Cerebellar cortex (tissue), 1 donor: ENCODE measurements at regions not wholly inside any gene's neighbourhood (a gene's known extent, or its start where the extent isn't known, plus 50 kb on each side); places are given as distances from the start of the nearest gene placed in this dataset.
"Not testable (repeated sequence)": the region's sequence is repeated elsewhere in the genome, so short reads cannot be mapped to it uniquely, and the experiment has no call there.

Experiments used
- DNase-seq: peaks from one replicate; pipeline ENCODE4 v3.0.0-alpha.2; 2015; ENCODE audit warnings: low spot score

DNA sequence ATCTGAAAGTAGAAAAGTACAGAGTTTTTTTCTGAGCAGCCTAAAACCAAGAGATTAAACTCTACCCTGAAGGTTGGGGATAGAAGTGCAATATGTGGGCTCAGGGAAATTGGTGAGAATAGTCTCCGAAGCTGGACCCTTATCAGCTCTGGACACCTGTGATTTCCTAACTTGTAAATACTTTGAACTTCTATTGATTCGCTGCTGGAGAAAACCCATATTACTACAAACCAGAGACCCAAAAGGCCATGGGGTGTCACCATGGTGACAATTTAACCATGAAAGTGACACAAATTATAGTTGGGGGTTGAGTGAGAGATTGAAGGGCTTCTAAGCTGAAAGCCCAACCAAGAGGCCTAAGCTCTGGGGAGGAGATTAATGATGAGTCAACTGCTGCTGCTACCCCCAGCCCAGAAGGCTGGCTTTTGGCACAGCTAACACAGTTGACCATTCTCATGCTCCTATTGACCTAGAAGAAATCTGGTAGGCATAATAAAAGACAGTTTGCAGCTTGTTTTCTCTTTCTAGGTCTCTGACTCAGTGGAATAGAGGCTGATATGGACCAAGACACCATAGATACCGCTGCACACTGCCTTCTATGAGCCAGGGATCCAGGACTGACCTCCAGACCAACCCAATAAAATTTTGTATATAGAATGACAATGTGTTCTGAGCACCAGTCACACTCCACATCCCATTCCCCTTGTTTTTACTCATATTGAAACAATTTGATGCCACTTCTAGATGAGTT, 131.9 kb upstream of the FNDC3A start:
- DNase-seq: no peak

DNA sequence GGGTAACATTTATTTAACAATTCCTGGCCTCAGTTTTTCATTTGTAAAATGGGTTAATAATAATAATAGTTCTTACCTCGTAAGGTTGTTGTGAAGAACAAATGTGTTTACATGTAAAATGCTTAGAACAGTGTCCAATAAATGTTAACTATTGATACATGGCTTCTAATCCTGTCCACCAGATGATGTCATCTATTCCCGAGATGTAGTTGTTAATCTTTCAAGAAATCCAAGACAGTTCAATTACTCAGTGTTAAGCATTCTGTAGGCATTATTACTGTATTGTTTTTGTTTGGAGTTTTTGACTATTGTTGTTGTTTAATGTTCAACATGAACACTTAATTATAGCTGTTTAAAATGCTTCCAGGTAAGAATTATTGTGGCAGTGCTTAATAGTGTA, 131.0 kb upstream of the FNDC3A start:
- no peak for DNase-seq

DNA sequence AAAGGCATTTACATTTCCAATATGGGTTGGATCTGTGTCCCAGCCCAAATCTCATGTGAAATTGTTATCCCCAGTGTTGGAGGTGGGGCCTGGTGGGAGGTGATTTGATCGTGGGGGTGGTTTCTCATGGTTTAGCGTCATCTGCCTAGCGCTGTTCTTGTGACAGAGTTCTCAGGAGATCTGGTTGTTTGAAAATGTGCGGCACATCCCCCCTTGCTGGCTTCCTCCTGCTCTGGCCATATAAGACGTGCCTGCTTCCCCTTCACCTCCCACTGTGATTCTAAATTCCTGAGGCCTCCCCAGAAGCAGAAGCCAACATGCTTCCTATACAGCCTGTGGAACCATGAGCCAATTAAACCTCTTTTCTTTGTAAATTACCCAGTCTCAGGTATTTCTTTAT, 126.2 kb upstream of the FNDC3A start:
- no peak for DNase-seq

DNA sequence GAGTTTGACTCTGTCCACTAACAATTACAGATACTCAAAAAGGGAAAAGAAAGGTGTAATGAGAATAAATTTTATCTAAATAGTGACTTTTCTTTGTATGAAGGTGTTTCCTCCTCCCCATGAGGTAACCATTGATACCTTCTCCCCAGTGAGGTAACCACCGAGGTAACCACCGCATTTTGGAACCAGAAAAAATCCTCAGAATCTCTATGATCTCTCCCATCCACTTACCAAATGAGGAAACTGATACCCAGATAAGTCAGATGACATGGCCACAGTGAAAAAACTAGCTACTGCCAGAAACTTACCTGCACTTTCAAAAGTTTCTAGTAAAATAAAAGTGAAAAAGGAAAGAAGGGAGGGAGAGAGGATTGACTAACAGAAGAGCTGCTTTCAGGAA, 124.0 kb upstream of the FNDC3A start:
- no peak for DNase-seq

DNA sequence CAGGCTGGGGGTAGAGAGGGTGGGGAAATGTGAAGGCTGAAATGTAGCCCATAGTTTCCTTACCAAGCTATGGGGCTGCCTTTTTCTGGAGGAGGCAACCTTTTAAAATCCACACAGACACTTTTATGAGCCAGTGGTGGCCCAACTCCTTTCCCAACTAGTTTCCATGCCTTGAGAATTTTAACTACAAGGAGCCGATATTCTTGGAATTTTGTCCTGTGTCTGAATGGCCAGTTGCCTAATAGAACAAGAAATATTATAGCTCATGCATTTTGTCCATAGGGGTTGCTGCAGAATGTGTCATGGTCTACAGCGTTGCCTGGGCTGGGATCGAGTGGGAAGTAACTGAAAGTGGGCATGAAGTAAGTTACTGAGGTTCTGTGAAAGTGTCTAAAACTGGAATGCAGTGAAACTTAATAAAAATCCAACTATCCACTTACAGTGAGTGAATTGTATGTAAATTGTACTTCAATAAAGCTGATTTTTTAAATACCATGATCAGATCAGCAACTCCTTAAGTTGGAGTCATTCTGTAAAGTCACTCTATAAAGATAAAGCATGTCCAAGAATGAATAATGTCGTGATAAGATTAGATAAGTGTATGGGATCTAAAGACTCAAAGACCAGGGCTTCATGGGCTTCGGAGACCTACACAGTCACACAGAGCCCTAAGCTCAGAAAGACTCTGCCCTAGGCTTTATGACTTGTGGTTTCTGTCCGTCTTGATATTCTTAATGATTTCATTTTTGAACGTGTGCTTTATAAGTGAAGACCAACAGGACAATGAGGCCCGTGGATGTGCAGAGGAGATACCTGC, 122.6 kb upstream of the FNDC3A start:
- no peak for DNase-seq

DNA sequence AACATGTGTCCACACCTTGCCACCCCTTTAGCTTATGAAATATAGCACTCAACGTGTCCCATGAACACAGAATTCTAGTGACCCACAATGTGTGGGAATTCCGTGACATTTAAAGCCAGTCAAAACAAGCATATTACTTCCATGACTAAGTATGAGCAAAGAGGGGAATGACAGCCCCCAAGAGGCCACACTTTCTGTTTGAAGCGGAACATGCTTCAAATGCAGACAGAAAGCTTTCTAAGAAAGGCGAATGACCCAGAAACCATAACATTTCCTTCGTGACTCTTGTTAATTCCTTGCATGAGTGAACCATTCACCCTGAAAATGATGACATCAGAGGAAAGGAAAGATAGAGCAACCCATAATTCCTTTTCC, 122.0 kb upstream of the FNDC3A start:
- DNase-seq: no peak

DNA sequence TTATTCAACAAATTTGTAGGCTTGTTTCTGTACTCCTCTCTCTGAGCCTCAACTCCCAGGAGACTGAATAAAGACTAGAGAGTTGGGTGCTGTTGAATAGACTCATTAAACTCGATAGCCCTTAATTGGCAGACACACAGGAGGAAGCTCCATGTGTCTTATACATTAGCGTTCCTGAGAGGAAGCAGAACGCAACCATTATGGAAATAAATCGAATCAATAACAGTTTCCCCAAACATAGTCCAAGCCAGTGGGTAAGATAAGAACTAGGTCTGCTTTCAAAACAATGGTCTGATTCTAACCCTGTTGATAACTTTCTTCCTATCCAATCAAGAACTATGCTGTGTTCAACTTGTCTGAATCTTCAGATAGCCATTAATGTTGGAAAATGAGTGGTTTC, 118.1 kb upstream of the FNDC3A start:
- no peak for DNase-seq

DNA sequence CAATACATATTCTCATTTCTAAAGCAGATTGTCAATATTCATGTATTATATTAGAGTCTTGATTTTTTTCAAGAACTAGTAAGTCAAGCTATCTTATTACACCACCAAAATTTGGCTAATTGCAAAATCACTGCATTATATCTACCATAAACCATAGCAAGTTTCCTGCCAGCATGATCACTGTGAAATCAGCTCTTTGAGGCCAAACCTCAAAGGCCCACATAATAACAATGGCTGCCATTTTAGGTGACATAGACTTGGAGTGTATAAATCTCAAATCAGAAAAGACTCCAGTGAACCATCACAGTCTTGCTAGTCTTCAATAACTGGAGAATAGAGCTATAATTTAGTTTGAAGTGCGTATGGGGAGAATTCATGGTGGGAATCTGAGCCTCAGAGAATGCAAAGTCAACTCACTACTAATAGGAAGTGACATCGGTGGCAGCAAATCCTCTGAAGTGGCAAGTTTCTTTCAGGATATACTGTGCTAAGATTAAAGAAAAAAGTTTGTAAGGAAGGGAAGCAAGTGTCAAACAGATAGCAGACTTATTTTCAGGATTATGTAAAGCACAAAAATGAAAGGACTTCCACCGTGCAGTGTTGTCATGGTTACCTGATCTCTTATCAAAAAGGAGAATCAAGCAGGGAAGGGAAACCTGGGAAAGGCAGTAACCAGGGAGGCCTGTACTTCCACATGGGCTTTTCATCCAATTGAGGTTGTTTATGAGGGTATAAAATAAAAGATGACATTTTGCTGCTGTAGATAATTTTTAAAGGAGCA, 117.4 kb upstream of the FNDC3A start:
- DNase-seq: peak; percentile 4

DNA sequence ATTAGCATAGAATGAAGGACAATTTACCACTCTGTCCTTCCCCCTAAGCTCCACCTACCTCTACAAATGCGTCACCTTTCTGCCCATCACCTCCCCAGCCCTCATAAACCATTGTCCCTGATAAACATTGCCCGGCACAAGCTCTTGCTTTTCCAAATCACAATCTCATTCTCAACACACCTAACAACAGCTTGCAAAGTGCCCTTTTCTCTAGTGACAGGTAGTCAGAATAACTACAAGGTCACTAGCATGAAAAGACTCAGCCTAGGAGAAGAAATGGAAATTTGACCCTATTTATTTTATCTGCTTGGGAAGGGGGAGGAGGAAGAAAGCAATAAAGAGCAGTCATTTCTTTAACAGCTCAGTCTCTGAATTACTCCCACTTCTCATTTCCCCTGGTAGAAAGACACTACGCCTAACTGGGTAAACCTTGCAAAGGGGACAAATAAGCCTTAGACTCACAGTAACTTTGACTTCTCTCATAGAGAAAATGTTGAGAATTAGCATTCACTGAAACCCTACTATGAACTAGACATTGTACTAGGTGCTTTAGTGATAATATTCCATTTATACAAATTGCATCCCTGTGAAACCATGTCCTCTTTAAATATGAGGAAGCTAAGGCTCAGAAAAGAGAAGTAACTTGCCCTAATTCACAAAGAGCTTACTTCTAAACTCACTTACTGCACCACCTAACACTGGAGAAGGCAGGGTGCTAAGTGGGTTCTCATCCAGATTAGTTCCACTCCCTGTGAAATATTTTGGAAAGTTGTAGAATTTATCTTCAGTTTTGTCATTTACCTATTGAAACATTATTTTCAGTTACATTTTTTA, 116.2 kb upstream of the FNDC3A start:
- DNase-seq: no peak

DNA sequence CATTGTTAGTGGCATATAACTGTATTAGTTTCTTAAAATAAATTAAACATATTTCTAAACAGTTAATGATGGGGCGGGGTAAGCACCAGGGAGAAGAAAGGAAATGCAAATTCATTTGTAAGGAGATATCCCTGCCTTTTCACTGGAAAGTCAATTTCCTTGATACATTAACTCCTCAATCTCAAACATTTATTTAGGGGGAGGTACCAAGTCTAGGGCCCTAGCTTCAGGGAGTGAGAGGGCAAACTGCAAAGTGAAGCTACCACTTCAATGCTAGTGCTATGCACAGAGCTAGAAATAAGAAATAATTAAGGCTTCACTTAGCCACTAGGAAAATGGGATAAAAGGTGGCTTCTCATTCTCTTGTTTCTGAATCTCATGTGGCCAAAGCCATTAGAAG, 115.3 kb upstream of the FNDC3A start:
- no peak for DNase-seq

DNA sequence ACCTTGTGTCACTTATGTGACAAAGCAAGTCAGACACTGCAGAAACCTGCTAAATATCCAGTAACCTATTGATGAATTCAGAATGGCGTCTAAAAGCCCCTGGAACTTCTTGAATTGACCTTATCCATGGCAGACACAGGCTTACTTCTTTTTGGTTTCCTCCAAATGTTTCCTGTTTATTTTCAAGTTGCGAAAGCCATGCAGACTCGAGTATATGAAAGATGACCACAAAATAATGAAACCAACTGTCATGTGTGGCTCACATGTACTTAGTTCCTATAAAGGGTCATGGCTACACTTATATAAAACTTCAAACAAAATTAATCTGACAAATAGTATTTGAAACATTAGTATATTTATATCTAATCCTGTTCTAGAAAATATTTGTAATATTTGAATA, 113.1 kb upstream of the FNDC3A start:
- no peak for DNase-seq

DNA sequence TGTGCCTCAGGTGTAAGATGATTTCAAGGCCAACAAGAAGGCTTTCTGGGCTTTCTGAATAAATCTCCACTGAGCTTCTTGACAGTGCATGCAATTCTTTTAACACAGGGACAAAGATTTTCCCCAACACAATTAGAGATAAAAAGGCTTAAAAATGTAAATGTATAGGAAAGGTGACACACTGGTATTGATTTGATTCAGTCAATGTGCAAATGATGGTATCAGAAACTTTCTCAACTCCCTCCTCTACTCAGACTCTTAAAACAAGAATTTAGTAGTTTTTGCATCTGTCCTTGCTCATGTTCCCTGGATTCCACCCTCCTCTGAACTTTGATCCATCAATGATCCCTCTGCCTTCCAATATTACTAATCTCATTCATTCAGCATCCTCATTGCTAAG, 111.6 kb upstream of the FNDC3A start:
- DNase-seq: no peak

DNA sequence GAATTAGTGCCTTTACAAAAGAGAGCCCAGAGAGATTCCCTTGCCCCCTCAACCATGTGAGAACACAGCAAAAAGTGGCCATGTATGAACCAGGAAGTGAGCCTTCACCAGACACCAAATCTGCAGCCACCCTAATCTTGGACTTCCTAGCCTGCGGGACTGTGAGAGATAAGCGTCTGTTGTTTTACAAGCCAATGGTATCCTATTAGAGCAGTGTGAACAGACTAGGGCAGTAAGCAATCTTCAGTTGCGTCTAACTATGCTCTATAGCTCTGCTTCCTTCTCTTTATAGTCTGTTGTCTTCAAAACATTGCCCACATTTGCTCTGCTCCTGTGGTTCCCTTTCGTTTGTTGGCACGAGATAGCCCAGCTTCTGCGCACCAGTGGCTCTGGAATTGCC, 109.5 kb upstream of the FNDC3A start:
- no peak for DNase-seq

DNA sequence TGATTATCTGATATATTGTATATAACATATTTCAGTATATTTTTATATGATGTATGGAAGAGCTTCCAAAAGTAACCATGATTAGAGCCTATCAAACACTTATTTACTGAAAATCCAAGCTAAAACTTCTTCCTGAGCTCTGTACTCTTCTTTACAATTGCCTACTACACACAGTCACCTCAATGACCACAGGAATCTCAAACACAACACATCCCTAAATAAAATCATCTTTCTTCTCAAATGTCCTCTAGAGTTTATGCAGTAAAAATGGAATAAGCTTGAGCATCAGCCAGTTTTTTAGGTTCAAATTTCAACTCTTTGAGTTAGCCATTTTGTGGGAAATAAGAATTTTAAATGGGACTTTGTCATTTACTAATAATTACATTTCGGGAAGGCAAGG, 102.6 kb upstream of the FNDC3A start:
- DNase-seq: no peak

DNA sequence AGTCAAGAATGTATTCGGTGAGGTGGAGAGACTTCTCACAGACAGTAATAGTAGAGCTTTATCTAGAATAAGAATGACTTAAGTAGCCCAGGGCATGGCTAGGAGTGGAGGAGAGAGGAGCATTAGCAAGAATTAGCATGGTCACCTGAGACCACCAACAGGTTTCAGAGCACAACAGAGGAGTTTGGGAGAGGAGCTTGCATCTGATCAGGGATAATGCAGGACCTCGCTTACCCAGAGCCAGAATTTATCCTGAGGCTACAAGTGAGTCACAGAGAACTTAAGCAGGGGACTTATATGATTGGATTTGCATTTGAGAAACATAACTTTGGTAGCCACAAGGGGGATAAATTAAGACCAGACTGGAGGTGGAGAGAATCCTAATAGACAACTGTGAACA, 102.1 kb upstream of the FNDC3A start:
- DNase-seq: no peak

DNA sequence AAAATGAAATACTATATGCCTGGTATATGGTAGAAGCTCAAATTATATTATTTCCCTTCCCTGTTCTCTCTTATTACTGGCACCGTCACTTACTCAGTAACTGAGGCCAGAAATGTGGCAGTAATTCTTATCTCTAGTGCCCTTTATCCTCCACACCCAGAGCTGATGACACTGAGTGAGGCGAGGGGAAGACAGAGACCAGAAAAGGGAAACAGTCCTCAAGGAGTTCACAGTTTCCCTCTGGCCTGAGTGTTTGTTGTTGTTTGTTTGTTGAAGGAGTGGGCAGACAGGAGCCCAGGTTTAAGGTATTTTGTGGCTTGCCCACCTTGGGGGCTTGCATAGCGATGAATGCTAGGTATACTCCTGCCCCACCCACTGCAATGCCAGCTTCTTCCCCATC, 101.5 kb upstream of the FNDC3A start:
- no peak for DNase-seq

DNA sequence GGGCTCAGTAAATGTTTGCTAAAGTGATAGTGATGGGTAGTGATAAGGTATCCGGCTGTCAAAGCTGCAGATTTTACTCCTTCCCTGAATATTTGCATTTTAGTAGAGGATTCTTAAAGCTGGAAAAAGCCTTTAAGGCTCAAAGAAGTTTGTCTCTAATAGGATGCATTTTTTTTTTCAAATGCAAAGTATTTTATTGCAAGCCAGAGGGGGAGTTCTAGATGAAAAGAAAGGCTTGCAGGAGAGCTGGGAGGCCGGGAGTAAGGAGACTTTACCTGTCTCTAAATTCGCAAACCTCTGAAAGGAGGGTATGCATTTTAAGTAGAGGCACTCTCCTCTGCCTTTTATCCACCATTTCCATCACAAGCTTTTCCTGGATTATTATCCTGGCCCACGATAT, 100.7 kb upstream of the FNDC3A start:
- DNase-seq: no peak

DNA sequence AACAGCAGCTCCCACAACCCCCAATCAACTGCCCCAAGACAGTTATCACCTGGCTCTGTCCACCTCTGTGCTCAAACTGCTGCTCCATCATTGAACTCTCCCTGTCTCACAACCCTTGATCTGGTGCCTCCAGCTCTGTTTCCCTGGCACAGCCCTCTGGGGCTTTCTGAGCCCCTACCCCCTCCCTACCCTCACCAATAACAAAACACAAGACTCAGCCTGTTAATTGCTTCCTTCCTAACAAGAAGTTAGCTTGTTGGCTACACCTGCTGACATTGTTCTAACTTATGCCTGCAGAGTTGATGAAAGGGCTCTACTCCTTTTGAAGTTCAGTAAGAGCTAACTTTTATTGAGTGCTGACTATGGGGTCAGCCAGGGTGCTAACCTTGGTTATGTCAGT, 99.4 kb upstream of the FNDC3A start:
- DNase-seq: no peak

DNA sequence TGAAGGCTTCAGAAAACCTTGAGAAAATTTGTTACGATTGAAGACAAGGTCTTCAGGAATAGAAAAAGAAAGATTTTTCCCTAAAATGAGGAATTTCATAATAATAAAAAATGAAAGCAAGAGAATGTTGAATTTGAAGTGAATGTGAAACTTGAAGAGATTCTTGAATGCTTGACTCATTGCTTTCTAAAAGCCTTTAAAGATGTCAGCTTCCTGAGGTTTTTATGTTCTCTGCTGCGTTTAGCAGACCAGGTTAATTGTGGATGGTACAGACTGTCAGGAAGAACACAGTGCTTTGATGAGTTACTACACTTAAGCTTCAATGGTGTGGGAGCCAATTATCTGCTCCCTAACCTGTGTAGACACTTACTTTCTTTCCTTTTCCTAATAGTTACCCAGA, 96.3 kb upstream of the FNDC3A start:
- no peak for DNase-seq

DNA sequence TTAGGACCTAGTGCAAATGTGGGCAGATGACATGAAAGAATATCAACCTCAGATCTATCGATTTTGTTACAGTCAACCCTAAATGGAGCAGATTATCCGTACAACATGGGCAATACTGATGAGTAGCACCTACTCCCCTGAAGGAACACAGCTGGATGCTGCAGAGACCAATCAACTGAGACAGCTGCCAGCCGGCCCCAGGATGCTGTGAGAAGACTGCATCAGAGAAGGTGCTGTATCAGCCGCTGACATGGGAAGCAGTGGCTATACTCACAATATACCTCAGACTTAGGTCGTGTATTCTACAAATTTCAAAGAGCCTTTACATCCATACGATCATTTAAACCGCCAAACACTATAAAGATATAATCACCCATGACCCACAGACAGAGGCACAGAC, 95.9 kb upstream of the FNDC3A start:
- DNase-seq: no peak

DNA sequence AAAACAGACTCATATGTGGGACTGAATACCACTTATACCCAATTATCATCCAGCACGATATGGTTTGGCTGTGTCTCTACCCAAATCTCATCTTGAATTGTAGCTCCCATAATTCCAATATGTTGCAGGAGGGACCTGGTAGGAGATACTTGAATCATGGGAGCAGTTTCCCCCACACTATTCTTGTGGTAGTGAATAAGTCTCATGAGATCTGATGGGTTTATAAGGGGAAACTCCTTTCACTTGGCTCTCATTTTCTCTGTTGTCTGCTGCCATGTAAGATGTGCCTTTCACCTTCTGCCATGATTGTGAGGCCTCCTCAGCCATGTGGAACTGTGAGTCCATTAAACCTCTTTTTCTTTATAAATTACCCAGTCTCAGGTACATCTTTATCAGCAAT, 91.9 kb upstream of the FNDC3A start:
- not testable (repeated sequence) for DNase-seq

DNA sequence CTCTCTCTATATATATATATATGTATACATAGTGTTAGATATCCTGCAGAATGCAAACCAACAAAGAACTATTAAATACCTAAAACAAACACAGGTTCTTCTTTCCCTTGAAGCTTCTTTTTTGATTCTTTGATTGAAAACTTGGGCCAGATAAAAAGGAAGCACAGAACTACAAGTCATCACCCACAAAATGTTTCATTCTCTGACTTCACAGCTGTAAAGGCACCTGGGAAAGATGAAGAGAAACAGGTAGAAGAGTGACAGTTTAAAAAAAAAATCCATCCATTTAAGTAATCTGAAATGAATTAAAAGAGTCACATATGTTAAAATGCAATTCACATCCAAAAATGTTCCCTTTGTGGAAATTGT, 90.7 kb upstream of the FNDC3A start:
- no peak for DNase-seq
